HG02885 (cell line): ENCODE measurements at regions not wholly inside any gene's neighbourhood (a gene's known extent, or its start where the extent isn't known, plus 50 kb on each side); places are given as distances from the start of the nearest gene placed in this dataset.

Experiments used
- ATAC-seq: cut with Tn5 transposase; IDR thresholded peaks from one replicate; pipeline ENCODE4 v1.9.1; 2021; ENCODE audit warnings: mild to moderate bottlenecking; ENCODE audit not compliant: unreplicated experiment, poor library complexity

- ATAC-seq = no peak
Measured at GRCh38 chr3:165283328-165283727, 87.1 kb upstream of the SLITRK3 start.

GRCh38 chr3:165279471-165279870 is 83.3 kb upstream of the SLITRK3 start:
- ATAC-seq = no peak

- no peak for ATAC-seq
Measured at GRCh38 chr3:165273411-165273810, 77.2 kb upstream of the SLITRK3 start.

- no peak for ATAC-seq
Measured at GRCh38 chr3:165259541-165260193, 63.5 kb upstream of the SLITRK3 start.

- ATAC-seq = no peak
Measured at GRCh38 chr3:165256554-165257065, 60.4 kb upstream of the SLITRK3 start.

GRCh38 chr3:165254812-165255211 is 58.6 kb upstream of the SLITRK3 start:
- peak; percentile 64 for ATAC-seq
